ENCODE measurements at regions not wholly inside any gene's neighbourhood (a gene's known extent, or its start where the extent isn't known, plus 50 kb on each side); places are given as distances from the start of the nearest gene placed in this dataset.

GRCh38 chr6:48027704-48028435 is 83.1 kb downstream of the PTCHD4 start:
- TF ChIP-seq CTCF (IDR thresholded peaks at IDR 0.05; ENCODE audit: low read depth, low read length) (no peak), MAX (IDR thresholded peaks at IDR 0.05; ENCODE audit: low read depth, low read length) (no peak), POLR2A (IDR thresholded peaks at IDR 0.05; ENCODE audit: extremely low read depth, insufficient read length) (no peak)

All from NB4 (cell line).